Activated T-cell treated with anti-CD3 and anti-CD28 coated beads for 24 hours (primary cell): ENCODE measurements at regions not wholly inside any gene's neighbourhood (a gene's known extent, or its start where the extent isn't known, plus 50 kb on each side); places are given as distances from the start of the nearest gene placed in this dataset.

ENCODE experiments used
- DNase-seq: peaks from one replicate; pipeline ENCODE4 v3.0.0-alpha.2; 2020; ENCODE audit warnings: low read depth

DNA sequence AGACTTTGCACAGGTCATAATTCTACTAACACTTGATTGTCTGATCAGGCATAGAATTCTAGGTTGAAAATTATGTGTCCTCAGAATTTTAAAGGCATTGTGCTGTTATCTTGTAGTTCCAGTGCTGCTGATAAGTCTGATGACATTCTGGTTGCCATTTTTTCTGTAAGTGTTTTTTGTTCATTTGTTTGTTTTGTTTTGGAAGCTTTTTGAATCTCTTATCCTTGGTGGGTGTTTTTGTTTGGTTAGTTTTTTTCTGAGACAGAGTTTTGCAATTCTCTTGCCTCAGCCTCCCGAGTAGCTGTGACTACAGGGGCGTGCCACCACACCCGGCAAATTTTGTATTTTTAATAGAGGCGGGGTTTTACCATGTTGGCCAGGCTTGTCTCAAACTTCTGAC, 178.9 kb downstream of the CCDC71L start:
- no peak for DNase-seq

DNA sequence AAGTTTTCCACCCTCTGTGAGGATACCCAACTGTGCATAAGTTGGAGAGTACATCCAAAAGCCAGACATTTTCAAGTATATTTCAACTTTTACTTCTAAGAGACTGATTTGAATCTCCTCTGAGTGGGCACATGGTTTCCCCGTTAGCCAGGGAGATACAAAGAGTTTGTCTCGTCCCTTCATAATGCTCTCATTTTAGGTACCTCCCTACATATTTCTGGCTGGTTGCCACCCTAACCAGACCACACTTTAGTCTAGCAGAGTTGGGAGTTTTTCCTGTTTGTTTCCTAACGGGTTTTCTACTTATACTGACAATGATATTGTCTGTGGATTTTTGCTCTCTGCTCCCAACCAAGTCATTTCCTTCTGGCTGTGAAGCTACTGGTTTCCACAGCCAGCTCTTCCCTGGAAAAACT, 180.3 kb downstream of the CCDC71L start:
- no peak for DNase-seq

DNA sequence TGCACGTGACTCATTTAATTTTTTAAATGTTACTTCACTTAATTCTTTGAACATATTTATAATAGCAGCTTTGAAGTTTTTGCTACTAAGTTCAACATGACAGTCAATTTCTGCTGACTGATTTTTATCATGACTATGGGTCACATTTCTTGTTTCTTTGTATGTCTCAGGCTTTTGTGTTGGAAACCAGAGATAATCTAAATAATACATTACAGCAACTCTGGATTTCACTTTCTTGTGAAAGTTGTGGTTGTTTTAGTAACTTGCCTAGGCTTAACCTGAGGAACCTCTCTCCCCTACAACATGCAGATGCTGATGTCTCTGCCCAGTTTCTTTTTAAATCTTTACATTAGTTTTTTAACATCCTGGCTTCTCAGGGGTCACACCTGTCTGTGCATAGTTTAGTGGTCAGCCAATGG, 180.8 kb downstream of the CCDC71L start:
- DNase-seq = no peak

DNA sequence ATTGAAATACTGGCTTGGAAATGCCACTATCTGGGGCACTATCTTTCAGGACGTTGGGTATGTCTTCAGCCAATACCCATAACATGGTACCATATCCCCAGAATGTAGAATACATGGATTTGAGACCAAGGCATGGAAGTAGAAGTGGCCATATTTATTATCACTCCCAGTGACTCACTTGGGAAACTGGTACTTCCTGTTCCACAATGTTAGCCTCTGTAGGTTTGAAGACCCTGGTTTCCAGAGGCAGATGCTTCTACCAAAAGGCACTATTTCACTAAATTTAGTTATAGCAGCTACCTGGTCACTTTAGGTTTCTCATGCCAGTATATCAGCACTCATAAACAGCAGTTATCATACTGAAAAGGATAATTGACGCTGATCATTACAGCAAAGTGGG, 184.2 kb downstream of the CCDC71L start:
- DNase-seq = no peak

DNA sequence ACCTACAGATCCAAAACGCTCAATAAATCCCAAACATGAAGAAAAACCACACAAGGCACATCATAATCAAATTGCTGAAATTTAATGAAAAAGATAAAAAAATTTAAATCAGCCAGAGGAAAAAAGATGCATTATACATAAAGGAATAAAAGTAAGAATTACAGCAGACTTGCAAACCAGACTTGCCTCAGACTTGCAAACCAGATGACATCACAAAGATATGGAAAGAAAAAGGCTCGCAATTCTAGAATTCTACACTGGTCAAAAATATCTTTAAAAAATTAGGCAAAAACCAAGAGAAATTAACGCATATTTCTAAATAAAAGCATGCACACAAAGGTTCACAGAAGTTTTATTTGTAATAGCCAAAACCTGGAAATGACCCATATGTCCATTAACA, 188.0 kb upstream of the NAMPT start:
- no peak for DNase-seq

DNA sequence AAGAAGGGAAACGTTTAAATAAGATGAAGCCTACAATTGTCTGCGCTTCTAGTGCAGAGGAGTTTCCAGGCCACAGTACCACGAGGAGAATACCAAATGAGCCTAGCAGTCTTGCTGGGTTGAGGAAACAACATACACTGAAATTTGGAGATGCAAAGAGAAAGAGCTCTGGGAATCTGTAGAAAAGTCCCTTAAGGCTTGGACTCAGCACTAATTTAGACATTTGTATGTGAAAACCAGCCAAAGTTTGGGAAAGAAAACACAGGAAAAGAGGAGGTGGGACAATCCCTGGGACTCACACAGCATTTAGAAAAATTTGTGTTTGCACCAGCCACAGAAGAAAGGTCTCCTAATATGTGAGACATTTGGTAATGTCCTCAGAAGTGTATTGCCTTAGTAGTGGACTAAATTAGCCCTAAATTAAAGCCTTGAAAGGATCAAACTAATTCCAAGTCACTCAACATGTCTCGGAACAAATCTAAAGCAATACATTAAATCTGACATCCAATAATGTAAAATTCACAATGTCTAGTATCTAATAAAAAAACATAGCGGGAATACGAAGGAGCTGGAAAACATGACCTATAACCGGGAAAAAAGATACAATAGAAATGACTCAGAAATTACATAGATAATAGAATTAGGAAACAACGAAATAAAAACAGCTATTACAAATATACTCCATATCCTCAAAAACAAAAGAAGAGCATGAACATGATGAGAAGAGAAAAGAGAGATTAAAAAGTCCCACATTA, 187.1 kb upstream of the NAMPT start:
- no peak for DNase-seq

DNA sequence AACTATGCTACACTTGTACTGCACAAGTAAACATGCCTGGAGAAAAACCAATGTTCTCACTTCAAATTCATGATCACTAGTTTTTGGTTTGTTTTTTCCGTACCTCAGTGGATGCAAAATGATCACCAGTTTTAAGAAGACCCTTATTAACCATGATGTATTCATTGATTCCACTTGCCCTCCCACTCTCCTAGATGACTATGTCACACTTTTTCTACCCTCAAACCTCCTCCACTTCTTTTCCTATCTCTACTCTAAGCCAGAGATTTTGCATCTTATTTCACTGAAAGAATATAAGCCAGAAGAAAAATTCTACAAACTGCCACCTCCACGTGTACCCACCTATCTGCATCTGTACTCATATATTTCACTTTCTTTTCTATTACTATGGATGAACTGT, 186.2 kb upstream of the NAMPT start:
- no peak for DNase-seq

DNA sequence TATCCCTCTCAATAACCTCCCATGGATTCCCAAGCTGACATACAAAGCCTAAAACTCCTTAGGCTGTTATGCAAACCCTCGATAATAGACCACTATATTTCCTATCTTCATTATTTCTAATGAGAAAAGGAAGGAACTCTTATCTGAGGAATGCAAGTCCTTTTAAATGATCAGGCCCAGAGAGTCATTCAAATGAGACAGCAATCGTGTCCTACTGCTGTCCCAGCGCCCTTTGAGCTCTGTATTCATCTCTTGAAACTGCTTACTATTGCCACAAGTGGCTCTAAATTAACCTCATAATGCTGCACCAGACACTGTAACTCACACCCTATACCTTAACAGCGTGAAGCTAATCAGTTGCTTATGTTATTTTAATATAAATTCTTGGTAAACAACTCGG, 182.1 kb upstream of the NAMPT start:
- DNase-seq = no peak

DNA sequence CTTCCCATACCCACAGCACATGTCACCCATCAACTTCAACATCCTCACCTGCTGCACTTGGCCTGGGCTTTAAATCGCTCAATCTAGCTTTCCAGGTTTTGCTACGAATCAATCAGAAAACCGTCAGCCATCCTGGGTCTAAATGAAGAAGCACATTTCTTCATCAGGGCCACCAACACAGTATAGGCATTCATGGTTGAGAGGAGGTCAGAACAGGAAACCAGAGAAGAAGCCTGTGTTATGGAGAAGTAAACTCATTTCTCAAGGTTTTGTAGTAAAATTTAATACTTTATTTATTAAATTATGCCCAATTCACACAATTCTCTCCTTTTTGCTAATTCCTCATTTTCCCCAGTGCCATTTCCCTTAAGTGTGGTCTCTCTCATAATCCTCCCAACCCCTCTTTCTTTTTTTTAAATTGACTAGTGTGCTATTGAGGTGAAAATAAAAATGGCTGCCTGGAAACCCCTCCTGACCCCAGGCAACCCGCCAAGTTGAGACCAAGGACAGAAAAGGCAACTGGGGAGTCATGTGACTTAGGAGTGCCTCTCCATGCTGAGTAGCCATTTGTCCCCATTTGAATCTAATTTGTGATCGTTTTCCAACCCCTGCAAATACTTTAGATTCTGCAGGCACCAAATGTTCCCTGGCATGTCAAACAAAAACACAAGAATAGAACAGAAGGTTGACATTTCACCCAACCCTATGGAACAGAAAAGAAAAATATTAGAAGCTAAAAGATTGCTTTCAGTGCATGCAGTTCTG, 181.1 kb upstream of the NAMPT start:
- no peak for DNase-seq

DNA sequence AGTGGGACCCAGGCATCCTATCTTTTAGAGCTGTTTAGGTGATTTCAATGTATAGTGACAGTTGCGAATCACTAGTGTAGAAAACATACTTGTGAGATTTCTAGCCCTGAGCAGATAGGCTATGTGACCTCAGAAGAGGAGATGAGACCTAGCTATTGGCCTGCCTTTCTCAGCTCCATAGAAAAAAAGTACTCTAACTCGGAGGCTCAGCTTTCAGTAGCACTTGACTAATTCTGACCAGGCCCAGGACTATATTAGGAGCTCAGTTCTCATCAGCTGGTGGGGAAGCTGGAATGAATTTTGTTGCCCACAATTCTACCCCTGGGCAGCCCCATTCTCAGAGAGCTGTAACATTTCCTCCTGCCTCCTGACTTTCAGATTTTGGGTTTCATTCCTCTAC, 179.9 kb upstream of the NAMPT start:
- no peak for DNase-seq

DNA sequence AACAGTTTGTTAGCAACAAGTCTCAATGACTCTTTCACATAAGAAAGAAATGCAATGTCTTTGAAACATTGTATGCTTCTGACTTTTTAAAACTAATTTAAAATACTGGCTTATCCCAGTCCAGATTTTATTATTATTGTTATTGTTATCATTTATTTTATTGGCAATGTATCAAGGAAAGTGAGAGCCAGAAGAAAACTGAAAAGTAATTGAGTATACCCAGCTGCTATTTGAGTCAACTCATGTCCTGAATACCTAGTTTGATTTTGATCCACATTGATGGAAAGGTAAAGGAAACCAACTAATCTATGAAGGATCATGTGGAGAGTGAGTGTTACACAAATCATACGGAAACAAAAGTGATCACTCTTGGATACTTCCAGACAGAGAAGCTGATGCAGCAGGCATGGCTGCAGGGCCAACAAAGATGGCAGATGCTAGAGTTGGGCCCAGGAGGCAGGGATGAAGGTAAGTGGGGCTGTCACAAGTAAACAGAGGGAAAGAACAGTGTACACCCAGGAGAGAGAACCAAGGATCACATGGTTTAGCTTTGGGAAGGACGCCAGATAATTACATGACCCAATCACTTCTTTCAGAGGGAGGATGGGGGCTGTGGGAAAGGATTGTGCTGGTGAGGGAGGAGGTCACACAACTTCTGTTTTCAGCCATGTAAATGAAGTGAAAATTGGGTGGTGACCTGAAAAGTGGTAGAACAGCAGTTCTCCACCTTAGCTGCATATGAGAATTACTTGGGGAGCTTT, 179.2 kb upstream of the NAMPT start:
- no peak for DNase-seq

DNA sequence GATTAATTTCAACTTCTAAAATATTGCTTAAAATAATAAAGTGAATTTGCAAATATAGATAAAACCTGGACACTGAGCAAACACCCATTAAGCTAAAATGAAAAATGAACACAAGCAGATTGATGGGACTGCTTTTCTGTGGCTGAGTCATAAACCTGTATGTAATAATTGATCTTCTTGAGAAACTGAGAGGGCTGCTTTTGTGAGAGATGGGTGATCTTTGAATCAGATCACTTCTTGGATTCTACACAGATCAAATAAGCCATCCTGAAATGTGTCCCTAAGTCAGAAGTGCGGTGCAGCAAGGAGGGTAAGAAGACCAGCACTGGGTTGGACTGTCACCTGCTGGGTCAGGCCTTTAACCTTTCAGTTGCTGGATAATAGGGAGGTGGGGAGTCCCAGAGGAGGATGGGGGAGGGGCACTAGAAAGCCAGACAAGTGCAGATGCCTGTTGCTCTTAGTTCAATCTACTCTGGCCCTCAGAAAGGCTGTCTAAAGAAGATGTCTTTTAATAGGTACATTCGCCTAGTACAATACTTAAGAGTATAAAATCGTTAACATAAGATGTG, 178.2 kb upstream of the NAMPT start:
- no peak for DNase-seq

DNA sequence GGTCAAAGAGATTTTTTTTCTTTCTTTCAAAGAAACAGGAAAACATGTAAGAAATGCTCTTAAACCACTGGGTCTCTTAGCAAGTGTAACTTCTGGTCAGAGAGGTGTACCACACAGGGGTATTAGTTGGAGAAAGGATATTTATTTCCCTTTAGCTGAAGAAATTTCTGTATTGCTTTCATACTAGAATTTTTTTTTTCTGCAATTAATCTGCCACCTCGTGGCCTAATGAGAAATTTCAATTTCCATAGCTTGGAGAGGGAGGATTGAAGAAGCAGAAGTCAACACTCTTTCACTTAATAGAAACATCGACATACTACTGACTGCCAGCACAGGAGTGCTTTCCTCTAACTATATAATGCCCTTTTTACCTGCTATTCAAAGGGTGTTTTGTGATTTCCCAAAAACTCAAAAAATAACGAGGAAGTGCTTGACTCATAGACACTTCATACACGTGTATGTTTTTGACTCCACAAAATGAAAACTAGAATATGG, 177.6 kb upstream of the NAMPT start:
- no peak for DNase-seq

DNA sequence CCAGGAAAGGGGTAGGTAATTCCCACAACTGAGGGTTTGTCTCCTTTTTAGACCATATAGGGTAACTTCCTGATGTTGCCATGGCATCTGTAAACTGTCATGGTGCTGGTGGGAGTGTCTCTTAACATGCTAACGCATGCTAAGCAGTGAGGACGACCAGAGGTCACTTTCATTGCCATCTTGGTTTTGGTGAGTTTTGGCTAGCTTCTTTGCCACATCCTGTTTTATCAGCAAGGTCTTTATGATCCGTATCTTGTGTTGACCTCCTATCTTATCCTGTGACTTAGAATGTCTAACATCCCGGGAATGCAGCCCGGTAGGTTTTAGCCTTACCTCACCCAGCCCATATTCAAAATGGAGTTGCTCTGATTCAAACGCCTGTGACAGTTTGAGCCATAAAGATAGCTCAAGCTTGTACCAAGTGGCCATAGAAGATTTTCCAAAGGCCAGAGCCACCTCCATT, 176.0 kb upstream of the NAMPT start:
- no peak for DNase-seq

DNA sequence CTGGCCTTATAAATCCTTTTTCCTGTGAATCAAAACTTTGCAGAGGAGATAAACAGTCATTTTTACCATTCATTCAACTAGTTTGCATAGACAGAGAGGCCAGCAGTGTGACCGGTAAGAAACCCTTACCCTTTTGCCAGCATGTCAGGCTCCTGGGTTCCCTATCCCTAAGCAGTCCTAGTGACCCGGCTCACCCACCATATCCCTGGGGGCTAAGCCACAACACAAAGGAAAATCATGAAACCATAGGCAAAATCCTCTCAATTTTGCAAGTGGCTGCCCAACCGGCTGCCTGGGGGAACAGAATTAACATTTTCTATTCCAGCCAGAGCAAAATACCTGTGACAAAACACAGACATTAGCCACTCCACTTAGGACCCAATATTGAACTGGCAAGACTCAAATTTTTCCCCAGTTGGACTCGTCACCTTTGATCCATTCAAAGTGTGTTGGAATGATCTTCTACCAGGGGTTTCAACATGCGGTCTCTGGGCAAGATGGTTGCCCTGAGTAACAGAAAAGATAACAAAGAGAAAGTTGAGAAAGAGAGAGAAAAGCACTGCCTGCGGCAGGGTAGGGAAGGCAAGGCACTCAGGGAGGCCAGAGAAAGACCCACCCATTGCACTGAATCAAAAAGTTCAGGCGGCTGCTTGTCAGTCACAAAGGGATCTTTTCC, 174.8 kb upstream of the NAMPT start:
- no peak for DNase-seq

DNA sequence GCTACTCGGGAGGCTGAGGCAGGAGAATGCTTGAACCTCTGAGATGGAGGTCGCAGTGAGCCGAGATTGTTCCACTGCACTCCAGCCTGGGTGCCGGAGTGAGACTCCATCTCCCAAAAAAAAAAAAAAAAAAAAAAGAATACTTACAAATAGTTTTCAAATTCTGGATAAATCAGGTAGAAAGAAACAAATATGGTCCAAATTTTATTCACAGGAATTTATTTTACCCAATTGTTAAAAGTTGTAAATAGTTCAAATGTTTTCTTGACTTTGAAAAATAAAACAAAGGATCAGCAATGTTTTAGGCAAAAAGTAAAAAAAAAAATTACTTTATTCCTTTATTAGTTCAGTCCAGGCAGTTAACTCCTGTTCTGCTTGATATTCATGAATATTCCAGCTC, 172.9 kb upstream of the NAMPT start:
- DNase-seq = no peak

DNA sequence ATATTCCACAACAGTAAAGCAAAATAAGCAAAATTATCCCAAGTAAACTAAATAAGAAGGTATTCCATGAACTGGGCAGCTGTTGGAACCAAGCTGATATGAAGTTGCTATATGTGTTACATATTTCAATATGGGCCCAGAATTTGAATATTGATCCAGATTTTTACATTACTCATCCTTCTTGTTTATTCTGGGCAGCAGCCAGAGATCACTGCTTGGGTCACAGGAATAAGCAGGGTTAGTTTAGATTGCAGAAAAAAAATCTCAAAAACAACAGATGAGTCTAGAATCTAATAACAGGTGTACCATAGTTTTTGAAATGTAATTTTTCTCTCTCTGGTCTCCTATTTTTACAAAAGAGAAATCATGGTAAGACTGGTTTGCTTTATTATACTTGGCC, 171.5 kb upstream of the NAMPT start:
- no peak for DNase-seq

DNA sequence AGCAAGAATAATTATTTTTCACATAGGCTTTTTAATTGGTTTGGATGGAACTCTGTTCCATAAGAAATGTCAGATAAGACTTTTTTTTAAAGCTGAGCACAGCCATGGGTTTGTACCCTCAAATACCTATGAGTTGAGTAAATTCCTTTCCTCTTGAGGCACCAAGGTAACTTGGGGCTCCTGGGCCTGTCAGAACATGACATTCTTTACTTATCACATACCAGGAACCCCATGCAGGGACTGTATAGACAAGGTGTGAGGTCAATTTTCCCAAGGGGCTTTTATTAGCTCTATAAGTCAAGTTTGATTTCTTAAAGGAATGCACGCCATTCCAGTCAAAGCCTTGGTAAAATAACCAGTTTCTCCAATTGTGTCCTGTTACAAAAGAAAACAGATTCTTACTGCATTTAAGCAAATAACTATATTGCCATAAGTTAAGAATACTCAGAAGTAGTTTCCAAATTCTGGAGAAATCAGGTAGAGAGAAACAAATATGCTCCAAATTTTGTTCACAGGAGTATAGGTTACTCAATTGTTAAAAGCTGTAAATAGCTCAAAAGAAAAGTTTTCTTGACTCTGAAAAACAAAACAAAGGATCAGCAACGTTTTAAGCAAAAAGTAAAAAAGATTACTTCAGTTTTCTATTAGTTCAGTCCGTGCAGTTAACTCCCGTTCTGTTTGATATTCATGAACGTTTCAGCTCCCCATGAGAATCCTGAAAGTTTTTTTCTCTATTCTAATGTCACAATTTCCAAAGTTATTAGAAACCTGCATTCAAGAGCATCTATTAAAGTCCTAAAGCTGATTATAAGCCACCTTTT, 167.5 kb upstream of the NAMPT start:
- no peak for DNase-seq

DNA sequence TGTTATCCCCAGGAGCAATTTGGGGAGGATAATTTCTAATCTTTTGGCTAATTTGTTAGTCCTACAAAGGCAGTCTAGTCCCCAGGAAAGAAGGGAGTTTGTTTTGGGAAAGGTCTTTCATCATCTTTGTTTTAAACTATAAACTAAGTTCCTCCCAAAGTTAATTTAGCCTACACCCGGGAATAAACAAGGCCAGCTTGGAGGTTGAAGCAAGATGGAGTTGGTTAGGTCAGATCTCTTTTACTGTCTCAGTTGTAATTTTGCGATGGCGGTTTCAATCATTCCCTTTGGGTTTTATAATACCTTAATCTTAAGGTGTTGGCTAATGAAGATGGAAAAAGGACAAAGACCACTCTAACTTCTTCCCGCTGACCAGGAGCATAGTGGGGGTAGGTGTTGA, 166.4 kb upstream of the NAMPT start:
- DNase-seq = no peak

DNA sequence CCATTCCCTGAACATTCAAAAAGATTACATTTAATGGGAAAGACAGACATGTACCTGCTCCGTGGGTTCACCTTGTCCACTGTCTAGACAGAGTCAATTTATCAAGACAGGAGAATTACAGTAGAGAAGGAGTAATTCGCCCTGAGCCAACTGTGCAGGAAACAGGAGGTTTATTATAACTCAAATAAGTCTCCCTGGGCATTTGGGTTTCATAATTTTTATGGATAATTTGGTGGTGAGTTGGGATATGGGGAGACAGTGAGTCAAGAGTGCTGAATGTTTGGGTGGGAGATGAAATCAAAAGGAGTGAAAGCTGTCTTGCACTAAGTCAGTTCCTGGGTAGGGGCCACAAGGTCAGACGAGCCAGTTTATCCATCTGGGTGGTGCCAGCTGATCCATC, 165.9 kb upstream of the NAMPT start:
- DNase-seq = no peak
